HG03135 (cell line): ENCODE measurements at regions not wholly inside any gene's neighbourhood (a gene's known extent, or its start where the extent isn't known, plus 50 kb on each side); places are given as distances from the start of the nearest gene placed in this dataset.
"Not testable (repeated sequence)": the region's sequence is repeated elsewhere in the genome, so short reads cannot be mapped to it uniquely, and the experiment has no call there.

Source experiments
- ATAC-seq: cut with Tn5 transposase; IDR thresholded peaks from one replicate; pipeline ENCODE4 v1.9.1; 2021; ENCODE audit warnings: mild to moderate bottlenecking, moderate library complexity; ENCODE audit not compliant: unreplicated experiment

DNA sequence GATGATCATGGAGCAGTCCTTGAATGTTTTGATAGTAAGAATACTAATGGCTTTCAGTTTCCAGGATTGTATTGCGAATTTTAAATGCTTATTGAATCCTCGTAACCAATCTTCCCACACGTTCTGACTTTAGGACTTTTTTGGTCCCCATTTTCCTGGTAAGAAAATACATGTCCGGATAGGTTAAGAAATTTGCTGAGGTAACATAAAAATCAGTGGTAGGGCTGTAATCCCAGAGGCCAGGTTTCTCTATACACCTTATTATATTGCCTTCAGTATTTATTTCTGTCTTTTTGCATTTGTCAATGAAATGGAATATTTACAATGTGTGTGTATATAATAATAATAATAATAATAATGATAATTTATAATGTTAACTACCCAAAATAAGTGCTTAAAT, 603.2 kb downstream of the TMEM182 start:
- ATAC-seq: no peak

DNA sequence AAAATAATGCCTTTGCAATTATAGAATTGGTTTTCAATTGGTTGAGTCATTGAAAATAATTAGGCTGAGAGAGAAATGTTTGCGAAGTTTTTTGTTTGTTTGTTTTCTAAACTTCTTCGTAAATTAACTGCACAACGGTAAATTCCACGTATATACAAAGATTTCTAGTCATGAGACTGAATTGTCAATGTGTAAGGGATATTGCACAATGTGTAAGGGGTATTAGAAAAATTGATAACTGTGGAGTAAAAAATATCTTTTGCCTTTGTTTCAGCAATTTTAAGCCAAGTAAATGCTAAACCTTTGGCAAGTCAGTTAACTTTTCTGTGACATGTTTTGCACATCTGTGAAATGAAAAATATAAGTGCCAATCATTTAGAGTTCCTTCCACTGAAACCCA, 606.0 kb downstream of the TMEM182 start:
- no peak for ATAC-seq

DNA sequence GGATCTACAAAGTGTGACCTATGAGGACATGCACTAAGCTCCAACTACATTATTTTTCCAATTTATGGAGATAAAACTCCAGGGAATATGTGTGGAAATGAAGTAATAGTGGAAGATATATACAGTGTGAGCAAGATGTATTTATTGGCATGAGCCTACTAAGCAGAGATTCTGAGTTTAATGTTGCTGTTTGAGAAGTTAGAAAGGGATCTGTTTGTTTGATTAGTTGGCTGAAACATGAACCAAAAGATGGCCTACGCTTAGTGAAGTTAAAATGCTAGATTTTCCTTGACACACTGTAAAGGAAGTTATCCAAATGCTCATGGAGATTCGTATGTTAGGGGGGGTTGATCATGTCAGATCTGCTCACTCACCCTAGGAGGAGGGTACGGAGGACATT, 621.7 kb downstream of the TMEM182 start:
- no peak for ATAC-seq

DNA sequence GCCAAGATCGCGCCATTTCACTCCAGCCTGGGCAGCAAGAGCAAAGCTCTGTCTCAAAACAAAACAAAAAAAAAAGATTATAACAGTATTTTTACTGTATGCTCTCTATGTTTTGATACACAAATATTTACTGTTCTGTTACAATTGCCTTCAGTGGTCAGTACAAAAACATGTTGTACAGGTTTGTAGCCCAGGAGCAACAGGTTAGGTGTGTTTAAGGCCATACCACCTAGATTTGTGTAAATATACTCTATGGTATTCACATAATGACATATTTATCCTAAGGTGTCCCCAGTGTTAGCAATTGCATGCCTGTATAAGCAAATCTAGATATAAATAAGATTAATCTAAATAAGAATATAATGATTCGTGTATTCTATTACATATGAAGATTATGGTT, 625.0 kb downstream of the TMEM182 start:
- no peak for ATAC-seq

DNA sequence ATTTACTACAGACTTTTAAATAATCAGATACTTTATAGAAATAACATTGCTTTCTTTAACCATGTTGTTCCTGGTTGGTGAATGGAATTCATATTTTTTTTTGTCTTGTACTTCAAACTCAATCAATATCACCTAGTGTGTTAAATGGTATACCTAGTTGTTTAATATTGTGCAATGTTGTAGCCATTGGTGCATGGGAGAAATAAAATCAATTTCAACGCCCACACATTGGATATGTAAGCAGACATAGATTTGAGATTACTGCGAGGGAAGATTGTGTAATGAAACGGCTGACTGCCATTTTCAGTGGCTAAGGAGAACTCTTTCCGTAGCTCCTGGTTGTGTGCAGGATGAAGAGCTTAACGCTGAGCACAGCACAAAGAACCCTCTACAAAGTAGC, 626.1 kb downstream of the TMEM182 start:
- ATAC-seq: no peak

DNA sequence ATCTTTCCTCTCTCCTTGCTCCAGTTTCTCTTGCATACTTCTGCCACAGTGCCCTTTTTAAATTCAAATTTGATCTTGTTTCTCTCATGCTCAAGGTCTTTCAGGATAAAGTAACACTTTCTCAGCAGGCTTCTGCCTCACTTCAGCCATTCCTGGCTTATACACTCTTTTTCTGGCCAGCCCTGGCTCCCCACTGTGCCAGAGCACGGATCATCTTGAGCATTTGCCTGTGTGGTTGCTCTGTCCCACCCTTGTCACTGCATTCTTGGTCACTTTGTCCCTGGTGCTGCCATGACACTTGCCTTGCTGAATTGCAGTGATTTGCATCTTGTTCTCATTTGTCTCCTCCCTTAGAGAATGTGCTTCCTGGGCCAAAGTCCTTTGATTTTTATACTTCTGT, 634.3 kb downstream of the TMEM182 start:
- ATAC-seq: no peak

DNA sequence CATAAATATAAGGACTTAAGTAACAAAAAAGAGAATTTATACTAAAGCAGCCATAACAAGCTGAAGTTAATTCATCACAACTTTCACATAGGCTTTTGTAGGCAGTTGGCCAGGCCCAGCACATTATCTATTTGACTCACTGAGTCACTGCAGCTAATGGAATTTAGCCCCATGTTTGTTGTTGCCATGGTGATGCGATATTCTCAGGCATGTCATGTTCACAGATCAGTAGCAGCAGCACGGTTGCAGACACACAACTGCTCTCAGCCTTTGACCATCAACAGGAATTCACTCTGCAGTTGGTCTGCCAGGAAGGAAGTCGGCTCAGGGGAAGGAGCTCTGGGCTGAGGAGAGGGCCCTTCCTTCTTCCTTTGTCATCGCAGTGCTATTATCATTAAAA, 639.8 kb downstream of the TMEM182 start:
- ATAC-seq: no peak

DNA sequence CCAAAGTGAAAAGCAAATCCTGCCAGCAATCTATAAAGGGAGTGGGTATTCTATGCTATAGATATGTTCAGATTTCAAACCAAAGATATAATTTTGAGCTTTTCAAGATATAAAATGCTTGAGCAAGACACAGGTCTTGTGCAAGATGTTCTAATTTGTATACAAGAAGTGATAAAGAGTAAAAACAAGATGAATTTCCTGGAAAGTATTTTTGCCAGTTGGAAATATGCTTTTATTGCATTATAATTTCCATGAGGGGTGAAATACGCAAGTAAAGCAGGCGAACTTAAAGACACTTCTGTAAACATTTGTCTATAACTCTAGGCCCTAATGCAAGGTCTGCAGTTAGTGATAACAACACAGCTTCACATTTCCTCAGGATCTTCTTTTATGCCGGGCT, 640.5 kb downstream of the TMEM182 start:
- no peak for ATAC-seq

DNA sequence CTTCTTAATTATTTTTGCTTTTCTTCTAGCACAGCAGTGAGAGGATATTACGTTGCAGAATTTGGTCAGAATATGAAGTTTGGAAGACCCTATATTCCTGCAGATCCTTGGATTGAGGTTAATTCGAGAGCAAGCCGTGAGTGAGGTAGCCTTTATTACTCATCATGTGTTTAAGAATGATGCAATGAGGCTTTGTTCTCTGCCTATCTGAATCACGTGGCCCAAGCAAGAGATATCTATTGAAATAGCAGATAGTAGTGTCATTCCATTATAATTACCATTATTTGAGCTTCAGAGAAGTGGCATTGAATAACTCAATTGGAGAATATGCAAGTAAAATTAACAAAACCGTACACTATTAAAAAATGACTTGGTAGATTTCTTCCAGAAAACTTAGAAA, 641.1 kb downstream of the TMEM182 start:
- no peak for ATAC-seq

DNA sequence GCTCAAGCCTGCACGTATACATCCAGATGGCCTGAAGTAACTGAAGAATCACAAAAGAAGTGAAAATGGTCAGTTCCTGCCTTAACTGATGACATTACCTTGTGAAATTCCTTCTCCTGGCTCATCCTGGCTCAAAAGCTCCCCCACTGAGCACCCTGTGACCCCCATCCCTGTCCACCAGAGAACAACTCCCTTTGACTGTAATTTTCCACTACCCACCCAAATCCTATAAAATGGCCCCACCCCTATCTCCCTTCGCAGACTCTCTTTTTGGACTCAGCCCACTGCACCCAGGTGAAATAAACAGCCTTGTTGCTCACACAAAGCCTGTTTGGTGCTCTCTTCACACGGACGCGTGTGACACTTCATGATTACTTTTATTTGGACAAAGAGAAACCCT, 641.6 kb downstream of the TMEM182 start:
- not testable (repeated sequence) for ATAC-seq

DNA sequence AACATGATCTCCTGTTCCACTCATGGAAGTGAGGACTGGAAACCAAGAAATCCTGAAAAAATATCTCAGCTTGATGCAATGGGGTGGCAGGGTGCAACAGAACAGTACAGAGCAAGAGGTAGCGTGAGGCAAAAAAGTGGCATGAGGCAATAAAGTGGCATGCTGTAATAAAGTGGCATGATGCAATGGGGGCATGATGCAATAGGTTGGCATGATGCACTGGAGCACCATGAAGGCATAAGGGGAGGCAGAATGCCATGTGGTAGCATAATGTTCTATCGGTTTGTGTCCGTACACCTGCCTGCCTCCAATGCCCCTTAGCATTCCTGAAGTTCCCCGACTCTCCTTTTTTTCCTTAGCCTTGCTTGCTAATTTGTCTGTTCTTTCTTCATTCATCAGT, 648.4 kb downstream of the TMEM182 start:
- no peak for ATAC-seq

DNA sequence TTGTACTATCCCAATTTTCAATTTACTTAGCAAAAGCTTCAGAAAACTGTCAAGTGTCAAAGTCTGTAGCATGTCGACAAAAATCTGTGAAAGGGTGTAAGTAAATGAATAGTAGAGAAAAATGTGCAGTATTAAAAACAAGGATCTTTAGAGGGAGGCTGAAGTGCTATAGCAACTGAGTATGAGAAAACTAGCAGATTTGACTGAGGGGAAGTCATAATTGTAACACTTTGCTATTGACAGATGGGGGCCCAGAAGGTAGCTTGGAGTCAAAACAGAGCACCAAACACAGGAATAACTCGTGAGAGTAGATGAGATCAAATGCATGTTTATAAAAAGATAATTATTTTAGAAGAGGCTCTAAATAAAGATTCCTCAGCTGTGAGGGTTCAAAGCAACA, 657.7 kb downstream of the TMEM182 start:
- no peak for ATAC-seq

DNA sequence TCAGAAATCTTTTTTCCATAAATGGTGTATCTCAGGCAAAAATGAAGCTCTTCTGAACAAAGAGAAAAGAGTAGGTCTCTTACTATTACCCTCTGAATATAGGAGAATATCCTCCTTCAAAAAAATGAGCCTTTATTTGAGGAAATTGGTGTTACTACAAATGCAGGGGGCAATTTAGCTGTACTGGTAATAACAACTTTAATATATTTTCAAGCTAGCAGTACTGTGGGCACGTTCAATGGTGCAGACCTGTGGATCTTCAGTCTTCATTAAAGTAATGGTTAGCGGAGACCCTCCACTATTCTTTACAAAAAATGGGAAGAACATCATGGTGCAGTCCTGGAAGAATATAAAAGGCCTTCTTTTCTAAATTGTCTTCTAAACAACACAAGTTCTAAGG, 661.3 kb downstream of the TMEM182 start:
- no peak for ATAC-seq

DNA sequence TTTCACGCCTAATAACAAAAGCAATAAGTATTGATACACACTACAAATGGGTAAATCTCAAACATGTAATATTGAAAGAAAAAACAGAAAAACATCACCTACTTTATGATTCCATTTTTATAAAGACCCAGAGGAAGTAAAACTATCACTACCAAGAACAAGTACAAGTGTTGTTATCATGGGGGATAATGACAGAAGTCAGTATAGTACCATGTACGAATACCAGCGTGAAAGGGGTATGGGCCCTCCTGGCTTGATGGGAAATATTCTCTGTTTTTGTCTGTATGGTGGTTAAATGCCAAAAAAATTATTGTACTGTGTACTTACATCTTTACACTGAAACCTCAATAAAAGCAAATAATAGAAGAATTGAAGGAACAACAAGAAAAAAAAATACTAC, 665.7 kb downstream of the TMEM182 start:
- ATAC-seq: no peak

DNA sequence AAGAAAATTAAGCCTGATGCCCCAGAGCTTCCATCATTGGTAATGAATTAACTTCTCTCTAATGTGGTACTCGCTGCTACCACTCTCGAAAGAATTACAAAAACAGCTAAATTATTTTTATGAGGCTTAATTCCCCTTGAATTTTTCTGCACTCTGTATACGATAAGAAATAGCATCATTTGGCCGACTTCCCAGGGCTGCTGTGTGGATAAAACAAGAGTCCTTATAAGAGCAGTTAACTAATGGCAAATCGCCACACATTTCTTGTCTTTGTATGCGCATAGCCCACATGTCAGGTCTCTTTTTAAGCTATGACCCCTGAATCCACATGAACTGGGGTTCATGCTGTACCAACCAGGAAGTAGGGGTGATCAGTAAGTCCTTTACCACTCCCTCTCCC, 668.4 kb downstream of the TMEM182 start:
- ATAC-seq: no peak

DNA sequence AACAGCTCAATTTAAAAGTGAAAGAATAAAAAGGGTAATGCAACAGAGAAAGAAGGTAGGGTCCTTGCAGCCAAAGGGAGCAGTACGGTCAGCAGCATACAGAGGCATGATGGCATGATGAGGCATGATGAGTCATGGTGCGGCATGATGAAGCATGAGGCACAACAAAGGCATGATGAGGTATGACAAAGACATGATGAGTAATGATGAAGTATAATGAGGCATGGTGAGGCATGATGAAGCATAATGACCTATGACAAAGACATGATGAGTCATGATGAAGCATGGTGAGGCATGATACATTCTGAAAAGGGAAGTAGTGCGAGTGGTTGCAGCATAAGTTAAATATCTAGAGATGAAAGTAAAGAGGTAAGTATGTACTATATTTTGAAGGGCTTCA, 673.2 kb downstream of the TMEM182 start:
- ATAC-seq: no peak

DNA sequence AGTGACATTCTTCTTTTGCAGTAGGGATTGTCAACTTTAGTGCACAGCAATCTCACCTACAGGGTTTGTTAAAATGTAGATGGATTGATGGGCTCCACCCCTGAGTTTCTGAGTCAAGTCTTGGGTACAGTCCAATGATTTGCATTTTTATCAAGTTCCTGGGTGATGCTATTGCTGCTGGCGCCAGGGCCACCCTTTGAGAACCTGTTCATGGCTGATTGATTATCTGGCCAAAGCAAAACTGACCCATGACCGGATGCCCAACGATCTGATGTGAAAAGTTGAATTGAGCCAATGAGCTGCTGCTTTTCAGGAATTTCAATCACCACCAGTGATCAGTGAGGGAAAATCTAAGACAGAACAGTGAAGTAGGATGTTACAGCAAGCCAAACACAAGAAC, 675.3 kb downstream of the TMEM182 start:
- ATAC-seq: no peak

DNA sequence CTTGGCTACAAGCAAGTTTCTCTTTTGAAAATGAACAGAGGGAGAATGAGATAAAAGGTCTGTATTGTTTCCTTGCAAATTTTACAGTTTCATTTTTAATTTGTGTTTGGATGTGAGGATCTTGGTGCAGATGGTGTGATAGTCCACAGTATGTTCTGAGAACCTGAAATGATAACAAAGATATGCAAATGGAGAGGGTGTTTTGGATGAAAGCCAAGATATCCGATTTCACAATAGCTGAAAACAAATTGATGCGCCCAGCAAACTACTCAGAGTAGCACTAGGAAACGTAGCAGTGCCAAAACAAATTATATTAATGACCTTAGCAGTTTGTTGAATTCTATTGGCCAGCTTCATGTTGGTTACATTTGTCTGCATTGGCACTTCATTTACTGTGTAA, 683.5 kb downstream of the TMEM182 start:
- ATAC-seq: no peak

DNA sequence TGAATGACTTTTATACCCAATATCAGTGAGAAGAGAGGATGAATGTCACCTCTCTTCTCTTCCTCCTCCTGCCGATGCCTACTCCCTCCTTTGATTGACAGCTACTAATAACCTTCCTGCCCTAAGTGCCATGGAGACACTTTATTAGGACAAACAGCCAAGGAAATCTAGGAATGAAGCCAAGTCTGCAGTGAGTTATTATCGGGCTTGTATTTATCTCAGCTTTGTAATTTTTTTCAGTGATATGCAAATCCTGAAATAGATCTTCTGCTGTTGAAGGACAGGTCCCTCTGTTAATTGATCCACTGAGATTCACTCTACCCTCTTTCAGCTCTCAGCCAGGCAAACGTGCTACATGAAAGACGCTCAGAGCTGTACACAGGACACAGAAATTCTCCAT, 686.7 kb downstream of the TMEM182 start:
- no peak for ATAC-seq

DNA sequence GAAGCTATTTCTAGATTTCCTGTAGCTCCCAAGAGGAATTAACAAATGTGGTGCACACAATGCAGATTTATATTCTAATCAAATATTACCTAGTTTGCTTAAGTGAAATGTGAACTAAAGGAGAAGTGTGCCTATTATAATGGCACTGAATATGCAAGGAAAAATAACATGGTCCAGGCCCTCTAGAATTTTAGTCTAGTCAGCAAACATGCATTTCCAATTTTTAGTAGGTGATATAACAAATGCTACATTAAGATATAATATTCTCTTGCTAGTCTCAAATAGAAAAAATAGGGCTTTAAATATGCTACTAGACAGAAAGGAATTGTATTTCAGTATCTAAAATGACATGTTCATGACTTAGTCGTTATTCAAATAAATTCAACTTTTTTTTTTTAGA, 689.5 kb downstream of the TMEM182 start:
- no peak for ATAC-seq

DNA sequence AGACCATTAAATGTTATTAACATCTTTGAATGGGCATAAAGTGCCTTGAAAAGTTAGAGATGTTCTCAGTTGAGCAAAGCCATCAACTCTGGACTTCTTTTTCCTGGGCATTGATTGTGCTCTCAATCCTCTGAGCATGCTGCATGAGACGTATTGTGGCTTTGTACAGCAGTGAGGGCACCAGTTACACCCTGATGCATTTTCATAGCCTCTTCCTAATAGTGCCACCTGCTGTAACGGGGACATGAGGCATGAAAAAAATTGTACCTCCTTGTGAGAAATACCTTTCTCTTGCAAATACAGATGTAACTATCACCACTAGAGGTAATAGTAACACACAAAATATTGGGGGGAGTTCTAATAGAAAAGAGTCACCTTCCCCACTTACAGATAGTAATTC, 697.5 kb downstream of the TMEM182 start:
- ATAC-seq: no peak

DNA sequence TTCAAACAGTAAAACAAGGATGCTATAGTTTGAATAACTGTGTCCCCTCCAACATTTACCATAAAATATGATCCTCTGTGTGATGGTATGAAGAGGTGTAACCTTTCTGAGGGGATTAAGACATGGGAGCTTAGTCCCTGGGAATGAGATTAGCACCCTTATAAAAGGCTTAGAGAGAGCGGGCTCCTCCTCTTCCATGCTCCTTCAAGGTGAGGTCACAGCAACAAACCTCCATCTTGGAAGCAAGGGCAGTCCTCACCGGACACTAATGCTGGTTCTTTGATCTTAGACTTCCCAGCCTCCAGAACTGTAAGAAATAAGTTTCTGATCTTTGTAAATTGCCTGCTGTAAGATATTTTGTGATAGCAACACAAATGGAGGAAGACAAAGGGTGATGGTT, 700.3 kb downstream of the TMEM182 start:
- no peak for ATAC-seq

DNA sequence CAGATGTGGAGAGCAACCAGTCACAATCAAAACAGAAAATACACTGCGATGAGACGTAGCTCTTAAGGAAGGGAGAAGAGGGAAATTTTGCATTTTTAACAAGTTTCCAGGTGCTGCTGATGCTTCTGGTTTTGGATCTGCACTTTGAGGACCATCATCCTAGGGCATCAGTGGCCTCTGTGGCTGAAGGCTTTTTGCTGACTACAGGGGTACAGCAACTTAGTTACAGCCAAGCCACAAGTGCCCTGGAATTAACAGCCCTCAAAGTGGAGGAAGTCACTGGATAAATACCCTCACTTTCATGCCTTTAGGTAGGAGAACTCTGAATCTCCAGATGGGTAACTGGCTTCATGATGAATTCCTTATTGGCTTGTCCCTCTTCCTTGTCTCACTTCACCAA, 700.9 kb downstream of the TMEM182 start:
- ATAC-seq: no peak

DNA sequence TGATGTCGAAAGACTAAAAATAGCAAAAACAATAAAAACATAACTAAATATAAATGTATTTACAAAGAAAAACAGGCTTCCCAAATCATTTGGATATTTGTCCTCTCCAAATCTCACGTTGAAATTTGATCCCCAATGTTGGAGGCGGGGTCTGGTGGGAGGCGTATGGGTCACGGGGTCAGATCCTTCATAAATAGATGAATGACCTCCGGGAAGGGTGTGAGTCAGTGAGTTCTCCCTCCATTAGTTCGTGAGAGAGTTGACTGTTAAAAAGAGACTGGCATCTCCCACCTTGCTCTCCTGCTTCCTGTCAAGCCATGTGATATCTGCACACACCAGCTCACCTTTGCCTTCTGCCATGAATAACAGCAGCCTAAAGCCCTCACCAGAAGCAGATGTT, 703.0 kb downstream of the TMEM182 start:
- no peak for ATAC-seq
